ENCODE measurements at regions not wholly inside any gene's neighbourhood (a gene's known extent, or its start where the extent isn't known, plus 50 kb on each side); places are given as distances from the start of the nearest gene placed in this dataset.

- Histone ChIP-seq H3K36me3 (ENCODE audit: control insufficient read depth, insufficient read depth, low read length) (no peaks in the 10 kb centered on the region), H3K27me3 (ENCODE audit: control insufficient read depth, insufficient read depth, low read length) (no peaks in the 10 kb centered on the region), H3K4me3 (ENCODE audit: low read depth, low read length) (no peak overlapping the region)
- DNase-seq (ENCODE audit: low read depth), result no peak
- TF ChIP-seq CTCF (IDR thresholded peaks at IDR 0.05; ENCODE audit: insufficient read depth, low read length, poor library complexity, severe bottlenecking), result no peak
Measured at GRCh38 chr18:78783564-78783960, 196.1 kb upstream of the SALL3 start.

GRCh38 chr18:78784861-78785260 is 194.8 kb upstream of the SALL3 start:
- Histone ChIP-seq H3K27me3 (ENCODE audit: control insufficient read depth, insufficient read depth, low read length) (no peaks in the 10 kb centered on the region), H3K4me3 (ENCODE audit: low read depth, low read length) (no peak overlapping the region), H3K36me3 (ENCODE audit: control insufficient read depth, insufficient read depth, low read length) (no peaks in the 10 kb centered on the region)
- DNase-seq (ENCODE audit: low read depth), result no peak
- TF ChIP-seq CTCF (IDR thresholded peaks at IDR 0.05; ENCODE audit: insufficient read depth, low read length, poor library complexity, severe bottlenecking), result no peak

DNA sequence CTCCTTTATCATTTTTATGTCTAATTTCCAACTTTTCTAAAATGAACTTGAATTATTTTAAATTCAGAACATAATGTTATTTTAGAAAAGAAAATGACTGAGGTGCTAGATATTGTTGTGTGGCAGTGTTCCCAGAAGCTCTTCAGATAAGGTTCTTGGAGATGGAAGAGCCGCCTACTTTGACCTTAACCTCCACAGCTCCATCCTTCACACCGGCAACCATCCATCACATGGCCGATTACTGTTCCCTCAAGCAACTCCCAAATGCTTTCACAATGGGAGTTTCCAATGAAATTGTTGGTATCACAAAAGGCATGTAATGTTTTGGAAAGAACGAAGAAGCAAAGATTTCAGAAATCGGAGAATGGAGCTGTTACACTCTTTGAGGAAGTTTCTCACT is 193.9 kb upstream of the SALL3 start:
- no peaks in the 10 kb centered on the region for H3K27me3 ChIP-seq (ENCODE audit: control insufficient read depth, insufficient read depth, low read length)
- DNase-seq (ENCODE audit: low read depth), result no peak
- no peak for TF ChIP-seq CTCF (IDR thresholded peaks at IDR 0.05; ENCODE audit: insufficient read depth, low read length, poor library complexity, severe bottlenecking)
- no peaks in the 10 kb centered on the region for H3K36me3 ChIP-seq (ENCODE audit: control insufficient read depth, insufficient read depth, low read length)
- no peak overlapping the region for H3K4me3 ChIP-seq (ENCODE audit: low read depth, low read length)

DNA sequence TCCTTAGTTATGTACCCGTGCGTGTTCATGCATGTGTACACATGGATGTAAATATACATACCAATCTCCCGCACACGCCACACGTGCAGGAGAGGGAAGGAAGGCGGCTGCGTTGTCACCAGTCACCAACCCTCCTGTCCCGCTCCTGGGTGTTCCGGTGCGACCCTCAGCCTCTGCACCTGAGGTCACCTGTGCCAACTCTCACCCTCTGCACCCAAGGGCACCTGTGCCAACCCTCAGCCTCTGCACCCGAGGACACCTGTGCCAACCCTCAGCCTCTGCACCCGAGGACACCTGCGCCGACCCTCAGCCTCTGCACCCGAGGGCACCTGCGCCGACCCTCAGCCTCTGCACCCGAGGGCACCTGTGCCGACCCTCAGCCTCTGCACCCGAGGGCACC is 192.8 kb upstream of the SALL3 start:
- H3K27me3 ChIP-seq (ENCODE audit: control insufficient read depth, insufficient read depth, low read length), result no peaks in the 10 kb centered on the region
- no peak for TF ChIP-seq CTCF (IDR thresholded peaks at IDR 0.05; ENCODE audit: insufficient read depth, low read length, poor library complexity, severe bottlenecking)
- no peak for DNase-seq (ENCODE audit: low read depth)

GRCh38 chr18:78787751-78788150 is 191.9 kb upstream of the SALL3 start:
- no peak for TF ChIP-seq CTCF (IDR thresholded peaks at IDR 0.05; ENCODE audit: insufficient read depth, low read length, poor library complexity, severe bottlenecking)

More for the DNA sequence above, 192.8 kb upstream of the SALL3 start:
- no peak overlapping the region for H3K4me3 ChIP-seq (ENCODE audit: low read depth, low read length)
- no peaks in the 10 kb centered on the region for H3K36me3 ChIP-seq (ENCODE audit: control insufficient read depth, insufficient read depth, low read length)

DNA sequence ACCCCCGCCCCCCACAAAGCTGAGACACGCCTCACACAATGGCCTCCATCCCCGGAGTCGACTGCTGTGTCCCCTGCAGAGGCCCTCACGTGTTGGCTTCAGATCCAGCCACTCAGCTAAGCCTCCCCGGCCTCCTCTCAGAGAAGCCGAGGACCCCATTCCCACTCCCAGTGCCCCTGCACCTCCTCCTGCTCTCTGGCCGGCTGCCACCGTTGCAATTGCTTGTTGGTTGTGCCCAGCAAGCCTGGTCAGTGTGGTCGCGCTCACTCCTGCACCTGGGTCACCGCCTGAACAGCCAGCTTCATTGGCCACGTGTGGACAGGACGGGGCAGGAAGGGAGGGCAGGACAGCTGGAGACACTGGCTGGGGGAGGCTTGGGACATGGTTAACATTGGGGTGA is 191.5 kb upstream of the SALL3 start:
- no peaks in the 10 kb centered on the region for H3K36me3 ChIP-seq (ENCODE audit: control insufficient read depth, insufficient read depth, low read length)
- H3K27me3 ChIP-seq (ENCODE audit: control insufficient read depth, insufficient read depth, low read length), result no peaks in the 10 kb centered on the region
- no peak for TF ChIP-seq CTCF (IDR thresholded peaks at IDR 0.05; ENCODE audit: insufficient read depth, low read length, poor library complexity, severe bottlenecking)
- no peak overlapping the region for H3K4me3 ChIP-seq (ENCODE audit: low read depth, low read length)
- DNase-seq (ENCODE audit: low read depth), result no peak

More at GRCh38 chr18:78787751-78788150, 191.9 kb upstream of the SALL3 start:
- Histone ChIP-seq H3K4me3 (ENCODE audit: low read depth, low read length) (no peak overlapping the region), H3K27me3 (ENCODE audit: control insufficient read depth, insufficient read depth, low read length) (no peaks in the 10 kb centered on the region), H3K36me3 (ENCODE audit: control insufficient read depth, insufficient read depth, low read length) (no peaks in the 10 kb centered on the region)
- no peak for DNase-seq (ENCODE audit: low read depth)
